Neural progenitor cell (in vitro differentiated cells): ENCODE measurements at regions not wholly inside any gene's neighbourhood (a gene's known extent, or its start where the extent isn't known, plus 50 kb on each side); places are given as distances from the start of the nearest gene placed in this dataset.

ENCODE experiments used
- EZH2phosphoT487 ChIP-seq: fragments of 200-600 bp; sonication (generic); IDR thresholded peaks from 2 replicates; pipeline ENCODE4 v1.6.1; 2017; ENCODE audit warnings: antibody characterized with exemption
- TF ChIP-seq, protein P1 (sequence below): fragments of 200-600 bp; sonication (generic); IDR thresholded peaks from 2 replicates; pipeline ENCODE4 v1.5.1; 2017; ENCODE audit warnings: antibody characterized with exemption, mild to moderate bottlenecking

DNA sequence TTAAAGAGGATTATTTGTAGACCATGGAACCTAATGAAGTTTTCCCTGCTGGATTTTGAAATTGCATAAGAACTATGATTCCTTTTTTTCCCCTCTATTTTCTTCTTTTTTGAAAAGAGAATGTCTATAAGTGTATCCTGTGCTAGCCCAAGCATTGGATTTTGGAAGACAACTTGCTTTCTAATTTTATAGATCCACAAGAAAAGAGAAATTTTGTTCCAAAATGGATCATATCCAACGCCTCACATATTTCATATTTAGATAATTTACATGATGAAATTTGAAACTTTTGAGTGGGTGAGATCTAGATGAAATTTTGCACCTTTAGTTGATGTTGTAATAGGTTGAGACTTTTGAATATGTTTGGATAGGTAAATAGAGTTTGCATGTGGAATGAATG lies 978.7 kb downstream of the MRPL39 start:
- TF ChIP-seq, protein P1, sequence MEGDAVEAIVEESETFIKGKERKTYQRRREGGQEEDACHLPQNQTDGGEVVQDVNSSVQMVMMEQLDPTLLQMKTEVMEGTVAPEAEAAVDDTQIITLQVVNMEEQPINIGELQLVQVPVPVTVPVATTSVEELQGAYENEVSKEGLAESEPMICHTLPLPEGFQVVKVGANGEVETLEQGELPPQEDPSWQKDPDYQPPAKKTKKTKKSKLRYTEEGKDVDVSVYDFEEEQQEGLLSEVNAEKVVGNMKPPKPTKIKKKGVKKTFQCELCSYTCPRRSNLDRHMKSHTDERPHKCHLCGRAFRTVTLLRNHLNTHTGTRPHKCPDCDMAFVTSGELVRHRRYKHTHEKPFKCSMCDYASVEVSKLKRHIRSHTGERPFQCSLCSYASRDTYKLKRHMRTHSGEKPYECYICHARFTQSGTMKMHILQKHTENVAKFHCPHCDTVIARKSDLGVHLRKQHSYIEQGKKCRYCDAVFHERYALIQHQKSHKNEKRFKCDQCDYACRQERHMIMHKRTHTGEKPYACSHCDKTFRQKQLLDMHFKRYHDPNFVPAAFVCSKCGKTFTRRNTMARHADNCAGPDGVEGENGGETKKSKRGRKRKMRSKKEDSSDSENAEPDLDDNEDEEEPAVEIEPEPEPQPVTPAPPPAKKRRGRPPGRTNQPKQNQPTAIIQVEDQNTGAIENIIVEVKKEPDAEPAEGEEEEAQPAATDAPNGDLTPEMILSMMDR = no peak
- no peak for TF ChIP-seq EZH2phosphoT487
